Gastroesophageal sphincter (tissue), 4 donors: ENCODE measurements at regions not wholly inside any gene's neighbourhood (a gene's known extent, or its start where the extent isn't known, plus 50 kb on each side); places are given as distances from the start of the nearest gene placed in this dataset.

ENCODE experiments used
- ATAC-seq: fragments of 150-250 bp; one replicate; pipeline ENCODE4 v1.9.1; 2016; ENCODE audit warnings: mild to moderate bottlenecking, moderate library complexity
- H3K27ac ChIP-seq, 4 donors: fragments of 200-600 bp; sonication (generic) in 3 of 4; 1 replicate in 3 of 4; 2 replicates in 1 of 4; pipeline ENCODE4 v1.5.1; 2016 to 2019
- H3K27me3 ChIP-seq: fragments of 200-600 bp; sonication (generic); one replicate; pipeline ENCODE4 v1.5.1; 2019
- H3K36me3 ChIP-seq, 2 donors: fragments of 200-600 bp; sonication (generic); one replicate each; pipeline ENCODE4 v1.5.1; 2019; ENCODE audit warnings: control low read depth in 1 of 2
- H3K4me1 ChIP-seq, 3 donors: fragments of 200-600 bp; sonication (generic); 1 replicate in 2 of 3; 2 replicates in 1 of 3; pipeline ENCODE4 v1.5.1; 2016 to 2019; ENCODE audit warnings: control low read depth in 2 of 3
- H3K4me3 ChIP-seq, 2 donors: fragments of 200-600 bp; sonication (generic); one replicate each; pipeline ENCODE4 v1.5.1; 2019; ENCODE audit warnings: mild to moderate bottlenecking in 1 of 2, moderate library complexity in 1 of 2
- H3K9me3 ChIP-seq, 3 donors: fragments of 200-600 bp; sonication (generic); one replicate each; pipeline ENCODE4 v1.5.1; 2017 to 2019; ENCODE audit warnings: control low read depth in 2 of 3
- EP300 ChIP-seq: sonication (generic); formaldehyde crosslinking; IDR thresholded peaks from one replicate; pipeline ENCODE4 v1.6.1; 2017; ENCODE audit warnings: antibody characterized with exemption, mild to moderate bottlenecking
- POLR2A ChIP-seq, 2 donors: fragments of 450-650 bp; IDR thresholded peaks; one replicate each; pipeline ENCODE4 v1.6.1; 2017; ENCODE audit warnings: antibody characterized with exemption in 2 of 2, mild to moderate bottlenecking in 2 of 2, moderate library complexity in 1 of 2
- POLR2AphosphoS5 ChIP-seq: sonication (generic); formaldehyde crosslinking; IDR thresholded peaks from one replicate; pipeline ENCODE4 v1.6.1; 2017; ENCODE audit warnings: antibody characterized with exemption
- WGBS, 2 donors: methylation state at CpG; one replicate each; pipeline ENCODE4 v1.1.5; 2018; ENCODE audit warnings: low coverage in 1 of 2; 5-methylcytosine and 5-hydroxymethylcytosine counted together
- TF ChIP-seq, protein P1 (sequence below), 4 experiments: fragments of 200-600 bp in 2 of 4; fragments of 450-650 bp in 2 of 4; sonication (generic) in 1 of 4; IDR thresholded peaks; one replicate each; pipeline ENCODE4 v1.5.1; 2017 to 2019; ENCODE audit warnings: antibody characterized with exemption in 4 of 4, mild to moderate bottlenecking in 2 of 4, moderate library complexity in 2 of 4

DNA sequence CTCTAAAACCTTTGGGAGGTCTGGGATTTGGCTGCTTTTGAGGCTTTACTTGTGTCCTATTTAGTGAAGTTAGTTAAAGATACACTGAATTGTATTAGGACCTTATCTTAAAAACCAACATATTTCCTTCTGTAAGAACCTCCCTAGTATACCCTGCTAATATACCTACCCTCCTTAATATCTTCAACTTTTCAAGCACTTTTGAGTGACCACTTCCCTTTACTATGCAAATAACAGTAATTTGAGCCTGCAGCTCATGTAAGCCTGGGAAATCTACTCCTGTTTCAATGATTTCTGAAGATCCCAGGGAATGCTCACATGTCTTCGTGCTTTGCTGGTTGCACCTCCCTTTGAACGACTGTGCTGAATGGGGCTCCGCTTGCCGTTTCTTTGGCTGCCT lies 358.5 kb downstream of the YTHDC2 start:
- no peaks in the 10 kb centered on the region for H3K4me1 ChIP-seq
- H3K36me3 ChIP-seq: no peaks in the 10 kb centered on the region
- WGBS, 2 donors: 69 to 100% methylated on average over 1 to 2 of the region's 4 CpGs
- TF ChIP-seq POLR2AphosphoS5 (no peak), EP300 (no peak), POLR2A (IDR thresholded peaks at IDR 0.05) (no peak)
- TF ChIP-seq, protein P1, sequence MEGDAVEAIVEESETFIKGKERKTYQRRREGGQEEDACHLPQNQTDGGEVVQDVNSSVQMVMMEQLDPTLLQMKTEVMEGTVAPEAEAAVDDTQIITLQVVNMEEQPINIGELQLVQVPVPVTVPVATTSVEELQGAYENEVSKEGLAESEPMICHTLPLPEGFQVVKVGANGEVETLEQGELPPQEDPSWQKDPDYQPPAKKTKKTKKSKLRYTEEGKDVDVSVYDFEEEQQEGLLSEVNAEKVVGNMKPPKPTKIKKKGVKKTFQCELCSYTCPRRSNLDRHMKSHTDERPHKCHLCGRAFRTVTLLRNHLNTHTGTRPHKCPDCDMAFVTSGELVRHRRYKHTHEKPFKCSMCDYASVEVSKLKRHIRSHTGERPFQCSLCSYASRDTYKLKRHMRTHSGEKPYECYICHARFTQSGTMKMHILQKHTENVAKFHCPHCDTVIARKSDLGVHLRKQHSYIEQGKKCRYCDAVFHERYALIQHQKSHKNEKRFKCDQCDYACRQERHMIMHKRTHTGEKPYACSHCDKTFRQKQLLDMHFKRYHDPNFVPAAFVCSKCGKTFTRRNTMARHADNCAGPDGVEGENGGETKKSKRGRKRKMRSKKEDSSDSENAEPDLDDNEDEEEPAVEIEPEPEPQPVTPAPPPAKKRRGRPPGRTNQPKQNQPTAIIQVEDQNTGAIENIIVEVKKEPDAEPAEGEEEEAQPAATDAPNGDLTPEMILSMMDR (IDR thresholded peaks at IDR 0.05): no peak
- H3K27me3 ChIP-seq: no peaks in the 10 kb centered on the region
- no peak overlapping the region for H3K4me3 ChIP-seq
- no peaks in the 10 kb centered on the region for H3K9me3 ChIP-seq
- no peak overlapping the region for H3K27ac ChIP-seq
- ATAC-seq: no peak

DNA sequence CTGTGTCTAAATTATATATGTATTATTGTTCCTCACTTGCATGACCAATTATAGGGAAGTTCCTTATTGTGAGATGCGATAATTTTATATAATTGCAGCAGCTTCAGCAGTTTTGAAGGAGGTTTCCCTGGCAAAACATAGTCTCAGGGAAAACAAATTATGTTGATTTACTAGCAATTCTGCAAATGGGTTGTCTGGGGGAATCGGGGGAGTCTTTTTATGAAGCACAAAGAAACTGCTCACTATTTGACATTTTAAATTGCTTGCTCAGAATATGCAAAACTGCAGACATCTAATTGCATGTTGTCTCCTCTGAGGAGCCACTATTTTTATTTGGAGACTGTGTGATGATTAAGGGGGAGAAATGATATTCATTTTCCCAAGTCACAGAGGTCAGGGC lies 361.6 kb downstream of the YTHDC2 start:
- Histone ChIP-seq H3K9me3 (no peaks in the 10 kb centered on the region), H3K27me3 (no peaks in the 10 kb centered on the region), H3K4me3 (no peak overlapping the region), H3K36me3 (no peaks in the 10 kb centered on the region), H3K4me1 (no peaks in the 10 kb centered on the region), H3K27ac (no peak overlapping the region)
- TF ChIP-seq POLR2AphosphoS5: no peak
- no peak for ATAC-seq
- WGBS, 2 donors: 38 to 43% methylated on average over 1 to 2 of the region's 2 CpGs

DNA sequence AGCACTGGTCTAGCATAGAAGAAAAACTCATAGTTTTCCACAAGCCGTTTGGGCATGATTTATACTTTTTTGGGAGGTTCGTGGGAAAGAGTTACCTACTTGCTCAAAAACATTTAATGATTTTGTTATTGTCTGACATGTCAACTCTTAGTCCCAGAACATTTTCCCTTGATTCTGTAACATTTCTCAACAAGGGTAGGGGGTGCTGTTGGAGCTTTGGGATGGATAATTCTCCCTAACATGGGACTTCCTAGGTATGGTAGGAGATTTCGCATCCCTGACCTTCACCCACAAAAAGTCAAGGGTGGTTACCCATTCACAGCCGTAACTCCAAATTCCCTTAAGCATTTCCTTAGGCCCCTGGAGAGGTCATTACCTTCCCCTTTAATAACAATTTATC lies 378.0 kb downstream of the YTHDC2 start:
- Histone ChIP-seq H3K27ac (no peak overlapping the region), H3K9me3 (no peaks in the 10 kb centered on the region), H3K4me1 (no peaks in the 10 kb centered on the region), H3K36me3 (no peaks in the 10 kb centered on the region), H3K4me3 (no peak overlapping the region), H3K27me3 (no peaks in the 10 kb centered on the region)
- ATAC-seq: no peak
- WGBS, 2 donors: 86% methylated on average over 3 to 4 of the region's 4 CpGs
- TF ChIP-seq, protein P1 (IDR thresholded peaks at IDR 0.05): no peak
- TF ChIP-seq POLR2AphosphoS5 (no peak), EP300 (no peak), POLR2A (IDR thresholded peaks at IDR 0.05) (no peak)

DNA sequence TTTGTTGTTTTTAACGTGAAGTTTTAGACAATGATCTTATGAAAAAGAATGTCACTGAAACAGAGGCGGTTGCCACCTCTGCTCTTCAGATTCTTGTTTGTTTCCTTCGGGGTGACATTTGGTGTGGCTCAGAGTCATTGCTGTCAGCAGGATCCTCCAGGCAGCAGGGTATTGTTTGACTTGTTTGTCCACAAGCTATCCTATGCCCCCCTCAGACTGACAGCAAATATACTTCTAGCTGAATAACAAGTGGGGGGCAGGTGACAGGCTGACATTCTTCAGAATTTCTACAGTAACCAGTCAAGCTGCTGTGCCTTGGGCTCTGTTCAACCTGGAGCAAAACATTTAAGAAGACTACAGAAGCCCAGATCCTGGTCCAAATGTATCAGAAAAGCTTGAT lies 383.3 kb downstream of the YTHDC2 start:
- Histone ChIP-seq H3K27ac (no peak overlapping the region), H3K27me3 (no peaks in the 10 kb centered on the region), H3K9me3 (no peaks in the 10 kb centered on the region), H3K4me3 (no peak overlapping the region), H3K36me3 (no peaks in the 10 kb centered on the region), H3K4me1 (no peaks in the 10 kb centered on the region)
- ATAC-seq: no peak
- TF ChIP-seq POLR2AphosphoS5 (no peak), EP300 (no peak), POLR2A (IDR thresholded peaks at IDR 0.05) (no peak)
- TF ChIP-seq, protein P1 (IDR thresholded peaks at IDR 0.05): no peak
- 59 to 67% methylated on average over 2 of the region's 3 CpGs for WGBS, 2 donors

DNA sequence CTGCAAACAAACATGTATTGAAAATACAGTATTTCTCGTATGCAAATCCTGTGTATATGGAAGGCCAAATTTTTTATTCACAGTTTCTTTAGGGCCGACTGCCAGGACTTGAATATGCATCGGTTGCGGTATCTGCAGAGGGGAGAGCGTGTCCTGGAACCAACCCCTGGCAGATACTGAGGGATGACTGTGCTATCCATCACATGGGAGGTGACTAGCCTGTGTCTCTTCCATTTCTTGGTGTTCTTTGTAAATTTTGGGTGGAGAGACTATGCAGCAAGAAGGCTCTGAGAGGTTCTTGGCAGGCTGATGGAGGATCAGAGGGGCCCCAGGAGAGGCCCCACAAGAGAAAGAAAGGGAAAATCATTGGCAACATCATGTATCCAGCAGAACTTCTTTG lies 384.3 kb downstream of the YTHDC2 start:
- no peak for ATAC-seq
- TF ChIP-seq, protein P1 (IDR thresholded peaks at IDR 0.05): no peak
- TF ChIP-seq EP300 (no peak), POLR2A (IDR thresholded peaks at IDR 0.05) (no peak), POLR2AphosphoS5 (no peak)
- no peaks in the 10 kb centered on the region for H3K9me3 ChIP-seq
- H3K36me3 ChIP-seq: no peaks in the 10 kb centered on the region
- no peak overlapping the region for H3K4me3 ChIP-seq
- no peaks in the 10 kb centered on the region for H3K27me3 ChIP-seq
- 78 to 88% methylated on average over 3 to 4 of the region's 5 CpGs for WGBS, 2 donors
- H3K4me1 ChIP-seq: no peaks in the 10 kb centered on the region
- H3K27ac ChIP-seq: no peak overlapping the region

DNA sequence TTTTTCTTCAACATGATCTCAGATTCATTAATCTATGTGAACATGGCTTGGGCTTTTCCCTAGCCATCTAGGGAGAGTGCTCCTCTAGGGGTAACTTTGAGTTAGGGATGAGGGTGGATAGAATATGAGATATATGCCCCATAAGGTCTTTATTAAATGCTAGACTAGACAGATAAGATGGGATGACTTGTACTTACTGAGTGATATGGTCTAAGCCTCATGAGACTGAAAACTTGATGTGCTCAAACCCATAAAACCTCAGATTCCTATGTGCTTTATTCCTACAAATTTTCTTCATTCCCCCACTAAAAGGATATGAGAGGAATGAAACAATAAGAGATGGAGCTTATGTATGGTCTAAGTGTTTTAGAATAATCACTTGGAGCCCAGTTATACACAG lies 386.6 kb downstream of the YTHDC2 start:
- no peaks in the 10 kb centered on the region for H3K4me1 ChIP-seq
- no peak for ATAC-seq
- no peaks in the 10 kb centered on the region for H3K27me3 ChIP-seq
- no peak overlapping the region for H3K27ac ChIP-seq
- no peaks in the 10 kb centered on the region for H3K36me3 ChIP-seq
- TF ChIP-seq EP300: no peak
- TF ChIP-seq, protein P1 (IDR thresholded peaks at IDR 0.05): no peak
- TF ChIP-seq POLR2A (IDR thresholded peaks at IDR 0.05): no peak
- TF ChIP-seq POLR2AphosphoS5: no peak
- no peaks in the 10 kb centered on the region for H3K9me3 ChIP-seq
- no peak overlapping the region for H3K4me3 ChIP-seq
